Keratinocyte (primary cell): ENCODE measurements at regions not wholly inside any gene's neighbourhood (a gene's known extent, or its start where the extent isn't known, plus 50 kb on each side); places are given as distances from the start of the nearest gene placed in this dataset.

Experiments used
- DNase-seq: peaks from one replicate; pipeline ENCODE4 v3.0.0-alpha.2; 2011; ENCODE audit warnings: low read depth, missing footprints, low spot score
- FAIRE-seq: peaks from 2 replicates; lab custom pipeline; 2011; peaks lifted over from hg19 to GRCh38; lab: Jason Lieb, UNC
- H2AFZ ChIP-seq: 2 replicates; pipeline ENCODE4 v1.6.0; 2012; ENCODE audit warnings: low read length, control low read depth, inconsistent platforms; ENCODE audit not compliant: control insufficient read depth
- H3K27ac ChIP-seq: 2 replicates; pipeline ENCODE4 v1.5.1; 2011; ENCODE audit warnings: low read length; ENCODE audit not compliant: control insufficient read depth, insufficient read depth
- H3K27me3 ChIP-seq: 3 replicates; pipeline ENCODE4 v1.6.0; 2011; ENCODE audit warnings: low read length; ENCODE audit not compliant: control insufficient read depth, insufficient read depth; ENCODE audit errors: extremely low read depth
- H3K36me3 ChIP-seq, 2 experiments: 2 replicates in 1 of 2; 3 replicates in 1 of 2; pipeline ENCODE4 v1.5.1; 2011; ENCODE audit warnings: low read length in 2 of 2, mild to moderate bottlenecking in 1 of 2; ENCODE audit not compliant: control insufficient read depth in 2 of 2, insufficient read depth in 2 of 2; ENCODE audit errors: extremely low read depth in 1 of 2
- H3K4me1 ChIP-seq: 3 replicates; pipeline ENCODE4 v1.5.1; 2011; ENCODE audit warnings: low read length; ENCODE audit not compliant: control insufficient read depth, insufficient read depth; ENCODE audit errors: extremely low read depth
- H3K4me2 ChIP-seq: 3 replicates; pipeline ENCODE4 v1.6.0; 2011; ENCODE audit warnings: low read depth, low read length; ENCODE audit not compliant: control insufficient read depth, insufficient read depth; ENCODE audit errors: extremely low read depth
- H3K4me3 ChIP-seq, 3 experiments: fragments of 200-600 bp in 1 of 3; sonication (generic) in 1 of 3; 2 replicates in 2 of 3; 3 replicates in 1 of 3; pipeline ENCODE4 v1.5.1; 2011 to 2016; ENCODE audit warnings: low read length in 3 of 3, mild to moderate bottlenecking in 3 of 3, control low read depth in 2 of 3, inconsistent platforms in 1 of 3, low read depth in 1 of 3, mixed read lengths in 1 of 3, mixed run types in 1 of 3, moderate library complexity in 1 of 3; ENCODE audit not compliant: control insufficient read depth in 2 of 3, insufficient read depth in 2 of 3; ENCODE audit errors: extremely low read depth in 1 of 3
- H3K79me2 ChIP-seq: 2 replicates; pipeline ENCODE4 v1.6.0; 2012; ENCODE audit warnings: low read length; ENCODE audit not compliant: control insufficient read depth, insufficient read depth
- H3K9ac ChIP-seq: 3 replicates; pipeline ENCODE4 v1.6.0; 2011; ENCODE audit warnings: low read length; ENCODE audit not compliant: control insufficient read depth, insufficient read depth; ENCODE audit errors: extremely low read depth
- H3K9me1 ChIP-seq: 3 replicates; pipeline ENCODE4 v1.6.0; 2011; ENCODE audit warnings: low read length; ENCODE audit not compliant: control insufficient read depth, insufficient read depth; ENCODE audit errors: extremely low read depth
- H3K9me3 ChIP-seq: 2 replicates; pipeline ENCODE4 v1.5.1; 2012; ENCODE audit warnings: low read depth, low read length; ENCODE audit not compliant: control insufficient read depth
- H4K20me1 ChIP-seq: 3 replicates; pipeline ENCODE4 v1.6.0; 2011; ENCODE audit warnings: low read length; ENCODE audit not compliant: control insufficient read depth, insufficient read depth; ENCODE audit errors: extremely low read depth
- EZH2 ChIP-seq: IDR thresholded peaks from one replicate; pipeline ENCODE4 v1.6.1; 2012; ENCODE audit warnings: inconsistent platforms, mild to moderate bottlenecking, low read length, moderate library complexity
- dilution Hi-C: fragments of 300-500 bp; cut with MboI; formaldehyde crosslinking; loops from one replicate; pipeline ENCODE4 v1.7.0; 2020; ENCODE audit warnings: low sequenced_read_pairs; ENCODE audit not compliant: extremely low pct_ligation_motif_present
- TF ChIP-seq, protein P1 (sequence below), 3 experiments: IDR thresholded peaks in 1 of 3; conservative IDR thresholded peaks in 1 of 3; optimal IDR thresholded peaks in 1 of 3; 2 replicates in 2 of 3; 3 replicates in 1 of 3; pipeline versions ENCODE3 to v1.5.1; 2011; ENCODE audit warnings: low read length in 3 of 3, mild to moderate bottlenecking in 3 of 3, moderate library complexity in 2 of 3, control low read depth in 1 of 3, inconsistent platforms in 1 of 3; ENCODE audit not compliant: insufficient read depth in 2 of 3; ENCODE audit errors: extremely low read depth in 1 of 3

DNA sequence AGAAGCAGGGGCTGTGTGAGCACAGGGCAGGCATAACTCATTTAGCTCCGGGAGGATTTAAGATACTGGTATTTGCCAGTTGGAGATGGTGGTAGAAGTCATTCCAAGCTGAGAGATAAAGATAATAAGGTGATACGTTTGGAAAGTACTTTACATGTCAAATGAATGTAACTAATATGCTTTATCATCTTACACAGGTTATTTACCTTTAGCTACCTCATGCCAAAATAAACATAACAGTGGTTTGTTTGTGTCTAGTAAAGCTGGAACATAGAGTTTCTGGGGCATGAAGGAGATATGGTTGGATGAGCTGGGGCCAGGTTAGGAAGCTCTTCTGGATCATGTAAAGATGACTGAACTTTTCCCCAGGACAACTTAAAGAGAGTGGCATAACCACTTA is 126.9 kb upstream of the PIK3C3 start:
- no peak overlapping the region for H3K9ac ChIP-seq
- H3K4me1 ChIP-seq = no peaks in the 10 kb centered on the region
- H3K36me3 ChIP-seq = no peaks in the 10 kb centered on the region
- H3K79me2 ChIP-seq = no peaks in the 10 kb centered on the region
- H3K4me3 ChIP-seq = no peak overlapping the region
- dilution Hi-C loops = no loop called here
- DNase-seq (no peak), FAIRE-seq (no peak)
- no peaks in the 10 kb centered on the region for H3K9me1 ChIP-seq
- H3K4me2 ChIP-seq = no peak overlapping the region
- H4K20me1 ChIP-seq = no peaks in the 10 kb centered on the region
- no peaks in the 10 kb centered on the region for H3K9me3 ChIP-seq
- TF ChIP-seq, protein P1, sequence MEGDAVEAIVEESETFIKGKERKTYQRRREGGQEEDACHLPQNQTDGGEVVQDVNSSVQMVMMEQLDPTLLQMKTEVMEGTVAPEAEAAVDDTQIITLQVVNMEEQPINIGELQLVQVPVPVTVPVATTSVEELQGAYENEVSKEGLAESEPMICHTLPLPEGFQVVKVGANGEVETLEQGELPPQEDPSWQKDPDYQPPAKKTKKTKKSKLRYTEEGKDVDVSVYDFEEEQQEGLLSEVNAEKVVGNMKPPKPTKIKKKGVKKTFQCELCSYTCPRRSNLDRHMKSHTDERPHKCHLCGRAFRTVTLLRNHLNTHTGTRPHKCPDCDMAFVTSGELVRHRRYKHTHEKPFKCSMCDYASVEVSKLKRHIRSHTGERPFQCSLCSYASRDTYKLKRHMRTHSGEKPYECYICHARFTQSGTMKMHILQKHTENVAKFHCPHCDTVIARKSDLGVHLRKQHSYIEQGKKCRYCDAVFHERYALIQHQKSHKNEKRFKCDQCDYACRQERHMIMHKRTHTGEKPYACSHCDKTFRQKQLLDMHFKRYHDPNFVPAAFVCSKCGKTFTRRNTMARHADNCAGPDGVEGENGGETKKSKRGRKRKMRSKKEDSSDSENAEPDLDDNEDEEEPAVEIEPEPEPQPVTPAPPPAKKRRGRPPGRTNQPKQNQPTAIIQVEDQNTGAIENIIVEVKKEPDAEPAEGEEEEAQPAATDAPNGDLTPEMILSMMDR (optimal IDR thresholded peaks at IDR 0.05 in 1 of 3, IDR thresholded peaks at IDR 0.05 in 1 of 3, conservative IDR thresholded peaks at IDR 0.05 in 1 of 3; ENCODE audit: extremely low read depth in 1 of 3, insufficient read depth in 2 of 3, low read length in 3 of 3) = no peak
- TF ChIP-seq EZH2 = no peak
- no peaks in the 10 kb centered on the region for H3K27me3 ChIP-seq
- no peak overlapping the region for H3K27ac ChIP-seq
- H2AFZ ChIP-seq = no peak overlapping the region

DNA sequence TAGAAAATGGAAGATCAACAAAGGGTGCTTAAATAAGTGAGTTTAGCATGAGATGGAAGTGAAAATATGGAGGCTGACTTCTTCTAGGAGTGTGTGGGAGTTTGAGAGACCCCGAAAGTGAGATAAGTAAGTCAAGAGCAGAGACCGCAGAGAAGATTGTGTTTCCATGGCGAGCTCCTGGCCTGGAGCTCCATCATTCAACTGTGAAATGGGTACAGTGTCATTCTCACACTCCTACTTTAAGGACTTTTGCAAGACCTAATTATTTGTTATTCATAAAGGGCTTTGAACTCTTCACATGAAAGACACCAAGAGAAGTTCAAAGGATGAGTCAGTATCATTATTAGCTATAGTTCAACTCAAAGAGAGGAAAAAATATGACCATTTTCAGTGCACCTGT is 134.2 kb upstream of the PIK3C3 start:
- DNase-seq = no peak
- dilution Hi-C loops = no loop called here

More for the DNA sequence above, 134.2 kb upstream of the PIK3C3 start:
- Histone ChIP-seq H4K20me1 (no peaks in the 10 kb centered on the region), H3K27me3 (no peaks in the 10 kb centered on the region), H3K4me2 (no peak overlapping the region), H3K36me3 (no peaks in the 10 kb centered on the region), H3K9me3 (no peaks in the 10 kb centered on the region), H2AFZ (no peak overlapping the region), H3K27ac (no peak overlapping the region), H3K9me1 (no peaks in the 10 kb centered on the region), H3K4me1 (no peaks in the 10 kb centered on the region), H3K9ac (no peak overlapping the region), H3K4me3 (no peak overlapping the region), H3K79me2 (no peaks in the 10 kb centered on the region)
- TF ChIP-seq, protein P1 (optimal IDR thresholded peaks at IDR 0.05 in 1 of 3, IDR thresholded peaks at IDR 0.05 in 1 of 3, conservative IDR thresholded peaks at IDR 0.05 in 1 of 3; ENCODE audit: extremely low read depth in 1 of 3, insufficient read depth in 2 of 3, low read length in 3 of 3) = no peak
- no peak for TF ChIP-seq EZH2
- FAIRE-seq = no peak
